NCI-H187 treated with DMSO at 0.1 percent for 48 hours (cell line): ENCODE measurements at regions not wholly inside any gene's neighbourhood (a gene's known extent, or its start where the extent isn't known, plus 50 kb on each side); places are given as distances from the start of the nearest gene placed in this dataset.
"Not testable (repeated sequence)": the region's sequence is repeated elsewhere in the genome, so short reads cannot be mapped to it uniquely, and the experiment has no call there.

ENCODE experiments used
- DNase-seq: peaks from one replicate; lab custom pipeline; 2025; lab: John Stamatoyannopoulos, UW

DNA sequence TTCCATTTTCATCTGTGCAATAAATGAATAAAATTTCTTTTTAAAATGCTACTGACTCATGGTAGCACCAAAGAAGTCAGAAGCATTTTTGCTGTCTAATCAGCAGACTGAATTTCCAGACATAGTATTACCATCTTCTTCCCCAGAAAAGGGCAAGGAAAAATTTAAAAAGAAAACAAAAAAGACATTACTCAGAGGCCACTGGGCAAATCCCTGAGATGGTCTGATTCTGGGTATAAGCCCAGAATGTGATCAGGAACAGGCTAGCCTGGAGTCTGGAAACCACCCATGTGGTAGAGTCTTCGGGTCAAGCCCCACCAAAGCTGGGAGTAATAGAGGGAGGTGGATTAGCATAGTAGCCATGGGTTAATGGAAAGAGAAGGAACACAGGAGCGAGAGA, 342.8 kb downstream of the FBXW7 start:
- DNase-seq = no peak

DNA sequence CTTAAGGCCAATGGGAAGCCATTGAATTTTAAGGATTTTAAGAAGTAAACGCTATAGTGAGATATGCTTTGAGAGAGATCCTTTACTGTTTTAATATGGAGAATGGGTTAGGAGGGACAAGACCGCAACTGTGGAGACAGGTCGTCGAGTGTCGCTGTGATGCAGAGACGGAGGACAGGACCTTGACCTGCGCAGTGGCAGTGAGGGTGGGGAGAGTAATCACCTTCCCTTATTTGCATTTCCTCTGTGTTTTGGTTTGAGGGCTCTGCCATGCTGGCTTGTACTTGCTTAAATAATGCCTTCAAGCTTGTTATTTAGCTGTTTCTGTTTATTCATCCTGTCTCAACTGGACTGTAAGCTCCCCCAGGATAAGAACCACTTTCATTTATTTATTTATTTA, 345.0 kb downstream of the FBXW7 start:
- DNase-seq = no peak

DNA sequence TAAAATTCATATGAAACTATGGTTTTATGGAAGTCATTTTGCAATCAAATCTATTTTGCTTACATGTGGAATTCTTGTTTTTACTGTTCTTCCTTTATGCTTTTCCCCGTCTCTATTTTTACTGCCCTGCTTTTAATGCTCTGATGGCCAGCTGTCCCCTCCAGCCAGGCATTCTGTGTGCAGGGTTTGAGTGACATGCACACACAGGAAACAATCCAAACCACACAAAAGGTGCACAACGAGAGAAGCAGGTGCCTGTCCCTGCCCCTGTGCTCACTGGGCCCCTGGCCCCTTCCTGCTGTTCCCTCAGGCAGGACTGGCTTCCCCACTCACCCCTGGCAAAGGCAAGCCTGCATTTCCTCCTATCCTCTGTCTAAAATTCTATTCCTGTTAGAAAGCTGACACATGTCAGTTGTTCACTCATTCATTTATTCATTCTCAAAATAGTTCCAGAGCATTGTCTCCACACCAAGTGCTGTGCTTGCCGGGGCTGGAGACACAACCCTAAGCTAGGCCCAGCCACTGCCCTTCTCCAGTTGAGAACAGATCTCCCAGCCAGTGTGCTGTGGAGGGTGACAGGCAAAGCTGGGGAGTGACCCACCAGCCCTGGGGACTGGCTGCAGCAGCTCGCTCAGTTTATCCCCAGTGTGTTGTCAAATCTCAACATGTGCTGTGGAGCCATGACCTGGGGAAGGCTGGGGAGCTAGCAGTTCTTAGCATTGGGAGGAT, 346.3 kb downstream of the FBXW7 start:
- DNase-seq = no peak

DNA sequence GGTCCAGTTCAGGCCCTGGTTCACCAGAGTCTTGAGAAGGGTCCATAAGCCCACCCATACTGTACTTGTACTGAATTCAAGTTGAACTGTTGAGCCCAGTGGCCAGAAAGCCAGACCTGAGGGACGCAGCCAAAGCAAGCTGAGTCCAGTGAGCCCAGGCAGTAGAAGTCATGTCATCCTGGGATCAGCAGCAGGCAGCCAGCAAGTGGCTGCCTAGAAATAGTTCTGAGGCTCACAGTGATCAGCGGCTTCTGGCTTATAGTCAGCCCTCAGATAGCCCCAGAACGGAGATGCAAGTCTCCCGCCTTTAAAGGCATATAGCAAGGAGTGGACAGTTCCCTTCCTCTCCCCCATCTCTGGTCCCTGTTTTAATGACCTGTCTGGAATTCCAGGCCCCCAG, 347.1 kb downstream of the FBXW7 start:
- DNase-seq = no peak

DNA sequence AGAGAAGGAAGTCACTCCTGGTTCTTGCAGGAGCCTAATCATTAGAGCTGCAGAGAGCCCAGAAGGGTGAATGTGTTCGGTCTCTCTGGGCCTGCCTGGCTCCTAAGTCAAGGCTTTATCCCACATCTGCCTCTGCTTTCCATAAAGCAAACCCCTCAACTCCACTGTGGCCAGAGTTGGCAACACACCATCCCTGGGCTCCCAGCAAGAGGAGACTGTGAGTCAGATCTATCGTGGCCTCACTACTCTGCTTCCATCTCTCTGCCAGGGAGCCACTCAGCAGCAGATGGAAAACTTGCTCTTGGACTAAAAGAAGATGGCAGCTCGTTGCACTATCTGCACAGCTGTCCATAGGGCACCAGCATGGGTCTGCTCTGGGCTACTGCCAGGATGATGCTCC, 348.2 kb downstream of the FBXW7 start:
- DNase-seq = no peak

DNA sequence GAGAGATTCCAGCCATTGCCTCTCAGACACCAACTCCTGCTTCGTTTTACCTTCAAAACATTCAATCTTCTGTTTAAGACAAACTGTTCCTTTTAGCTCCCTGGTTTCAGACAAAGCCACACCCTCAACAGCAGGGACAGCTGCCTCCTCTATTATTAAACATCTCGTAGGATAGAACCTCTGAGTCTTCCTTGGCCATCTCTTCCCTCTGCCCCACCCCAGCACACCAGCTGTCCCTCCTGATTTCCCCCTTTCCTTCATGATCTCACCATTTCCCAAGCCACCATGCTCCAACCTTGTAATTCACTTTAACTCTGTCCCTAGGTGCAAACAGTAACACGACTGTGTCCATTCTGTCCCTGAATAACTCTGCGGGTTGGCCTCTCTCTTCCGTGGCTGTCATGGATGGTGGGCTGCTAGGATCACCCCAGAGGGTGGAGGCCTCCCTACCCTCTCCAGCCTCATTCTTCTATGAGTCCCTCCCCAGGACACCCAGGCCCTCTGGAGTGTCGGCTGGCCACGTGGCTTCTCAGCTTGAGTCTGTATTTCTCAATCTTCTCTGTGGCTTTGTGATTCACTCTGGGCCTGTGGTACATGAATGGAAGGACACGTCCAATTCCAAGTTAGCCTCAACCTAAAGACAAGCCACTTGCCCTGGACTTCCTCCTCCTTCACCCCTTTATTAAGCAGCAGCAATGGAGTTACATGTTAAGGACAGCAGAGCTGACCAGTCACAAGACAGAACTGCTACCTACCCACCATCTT, 349.9 kb downstream of the FBXW7 start:
- DNase-seq = no peak

DNA sequence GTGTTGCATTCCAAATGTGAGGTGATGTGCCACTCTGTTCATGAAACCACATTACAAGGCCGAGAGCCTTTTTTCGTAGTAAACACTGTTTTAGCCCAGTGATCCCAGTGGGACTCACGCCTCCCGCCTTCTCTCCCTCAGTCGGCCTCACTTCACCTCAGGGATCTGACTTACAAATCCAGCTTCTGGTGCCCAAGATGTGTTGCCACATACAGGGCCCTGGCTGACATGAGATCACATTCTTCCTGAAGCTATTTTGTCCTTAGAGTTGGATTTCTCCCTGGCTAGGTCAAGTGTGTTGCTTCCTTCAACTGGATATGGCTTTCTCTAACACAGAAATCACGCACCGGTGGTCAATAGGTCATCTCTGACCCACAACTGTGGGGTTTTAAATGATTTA, 354.7 kb downstream of the FBXW7 start:
- DNase-seq = no peak

DNA sequence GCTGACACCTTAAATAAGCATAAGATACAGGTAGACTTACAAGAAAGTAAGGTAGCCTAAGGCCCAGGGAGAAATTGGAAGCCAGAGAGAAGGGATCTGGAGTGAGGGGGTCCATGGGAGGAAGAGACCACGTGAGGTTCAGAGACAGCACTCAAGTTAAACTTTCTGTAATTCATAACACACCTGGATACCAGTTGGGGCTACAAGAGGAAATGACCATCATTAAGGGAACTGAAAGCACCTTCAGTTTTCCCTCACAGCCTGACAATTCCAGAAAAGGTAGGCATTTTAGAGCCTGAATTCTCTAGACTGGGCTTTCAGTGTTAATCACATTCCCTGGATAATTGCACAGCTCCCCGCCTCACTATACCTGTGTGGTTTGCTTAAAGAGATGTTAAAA, 355.5 kb downstream of the FBXW7 start:
- no peak for DNase-seq

DNA sequence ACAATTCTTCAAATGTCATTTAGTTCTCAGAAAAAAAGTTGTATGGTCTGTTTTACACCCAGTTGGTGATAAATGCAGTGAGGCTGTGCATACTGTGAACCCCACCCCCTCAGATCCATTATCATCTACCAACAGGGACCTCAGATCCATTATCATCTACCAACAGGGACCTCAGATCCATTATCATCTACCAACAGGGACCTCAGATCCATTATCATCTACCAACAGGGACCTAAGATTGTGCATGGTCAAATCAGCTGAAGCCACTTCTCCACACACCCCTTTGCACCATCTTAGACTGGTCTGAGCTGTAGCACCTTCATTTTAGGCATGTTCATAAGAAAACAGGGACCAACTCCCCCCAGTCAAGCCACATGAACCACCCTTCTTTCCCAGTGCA, 358.4 kb downstream of the FBXW7 start:
- DNase-seq = not testable (repeated sequence)

DNA sequence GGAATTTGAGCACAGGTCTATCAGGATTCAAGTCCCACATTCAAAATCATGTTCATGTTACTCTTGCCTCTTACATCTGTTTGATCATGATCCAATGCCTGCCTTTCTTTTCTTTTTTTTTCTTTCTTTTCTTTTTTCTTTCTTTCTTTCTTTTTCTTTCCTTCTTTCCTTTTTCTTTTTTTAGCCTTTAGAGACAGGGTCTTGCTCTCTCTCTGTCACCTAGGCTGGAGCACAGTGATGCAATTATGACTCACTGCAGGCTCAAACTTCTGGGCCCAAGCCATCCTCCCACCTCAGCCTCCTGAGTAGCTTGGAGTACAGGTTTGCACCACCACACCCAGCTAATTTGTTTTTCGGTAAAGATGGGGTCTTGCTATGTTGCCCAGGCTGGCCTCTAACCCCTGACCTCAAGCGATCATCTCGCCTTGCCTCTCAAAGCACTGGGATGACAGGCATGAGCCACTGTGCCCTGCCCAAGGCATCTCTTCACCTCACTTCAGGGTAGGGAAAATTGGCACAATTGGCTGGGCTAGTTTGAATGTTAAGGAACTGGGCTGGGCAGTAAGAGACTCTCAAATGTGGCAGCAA, 359.2 kb downstream of the FBXW7 start:
- DNase-seq = no peak

DNA sequence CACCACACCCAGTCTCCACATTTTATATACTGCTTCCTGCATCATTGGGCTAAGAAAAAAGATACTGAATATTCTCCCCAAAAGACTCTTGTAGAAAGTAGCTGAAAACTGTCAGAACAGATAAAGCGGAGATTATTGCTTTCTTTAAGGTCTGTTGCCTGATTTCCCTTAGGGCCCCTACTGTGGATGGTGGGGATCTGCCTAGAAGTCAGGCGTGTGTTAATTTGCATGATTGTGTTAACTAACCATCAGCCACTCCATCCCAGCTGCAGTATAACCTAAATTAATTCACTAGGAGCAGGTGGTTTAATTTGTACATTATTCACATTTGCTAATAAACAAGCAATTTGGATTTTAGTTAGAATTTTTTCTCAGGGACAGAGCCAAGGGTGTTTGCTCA, 360.3 kb downstream of the FBXW7 start:
- no peak for DNase-seq

DNA sequence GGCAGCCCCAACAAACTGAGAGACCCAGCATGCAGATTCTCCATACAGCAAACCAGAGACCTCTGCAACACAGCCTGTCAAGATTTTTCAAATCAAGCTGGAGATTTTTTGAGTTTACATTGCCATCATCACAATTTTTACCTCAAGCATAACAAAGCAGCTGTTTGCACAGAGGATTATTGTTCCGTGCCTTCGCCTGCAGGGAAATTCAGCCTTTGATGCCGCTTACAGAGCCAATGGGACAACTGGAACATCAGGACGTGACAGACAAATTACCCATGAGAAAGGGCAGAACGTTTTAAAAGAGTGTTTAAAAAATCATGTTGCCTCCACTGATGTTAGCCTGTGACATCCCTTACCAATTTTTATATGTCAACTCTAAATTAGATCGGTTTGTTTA, 363.7 kb downstream of the FBXW7 start:
- no peak for DNase-seq

DNA sequence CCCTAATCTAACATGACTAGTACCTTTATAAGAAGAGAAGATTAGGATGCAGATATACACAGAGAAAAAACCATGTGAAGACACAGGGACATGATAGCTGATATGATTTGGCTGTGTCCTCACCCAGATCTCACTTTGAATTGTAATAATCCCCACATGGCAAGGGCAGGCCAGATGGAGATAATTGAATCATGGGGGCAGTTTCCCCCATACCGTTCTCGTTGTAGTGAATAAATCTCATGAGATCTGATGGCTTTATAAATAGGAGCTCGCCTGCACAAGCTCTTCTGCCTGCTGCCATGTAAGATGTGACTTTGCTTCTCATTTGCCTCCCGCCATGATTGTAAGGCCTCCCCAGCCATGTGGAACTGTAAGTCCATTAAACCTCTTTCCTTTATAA, 364.3 kb downstream of the FBXW7 start:
- DNase-seq = no peak

DNA sequence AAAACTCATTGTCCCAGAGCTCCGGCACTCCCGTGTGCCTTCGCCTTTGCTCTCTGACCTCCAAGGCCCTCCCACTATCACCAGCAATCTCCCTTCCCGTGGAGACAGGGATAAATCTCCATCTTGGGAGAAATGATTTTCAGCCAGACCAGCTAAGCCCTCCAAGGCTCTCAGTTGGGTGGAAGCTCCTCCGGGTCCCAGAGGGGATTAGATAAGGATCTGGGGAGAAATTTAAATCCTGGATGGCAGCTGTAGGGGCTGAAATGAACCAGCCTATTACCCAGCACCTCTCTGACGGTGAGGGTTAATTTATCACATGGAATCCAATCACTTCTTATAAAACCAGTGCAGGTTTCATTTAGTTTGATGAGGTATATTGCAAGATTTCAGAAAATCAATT, 366.2 kb downstream of the FBXW7 start:
- no peak for DNase-seq

DNA sequence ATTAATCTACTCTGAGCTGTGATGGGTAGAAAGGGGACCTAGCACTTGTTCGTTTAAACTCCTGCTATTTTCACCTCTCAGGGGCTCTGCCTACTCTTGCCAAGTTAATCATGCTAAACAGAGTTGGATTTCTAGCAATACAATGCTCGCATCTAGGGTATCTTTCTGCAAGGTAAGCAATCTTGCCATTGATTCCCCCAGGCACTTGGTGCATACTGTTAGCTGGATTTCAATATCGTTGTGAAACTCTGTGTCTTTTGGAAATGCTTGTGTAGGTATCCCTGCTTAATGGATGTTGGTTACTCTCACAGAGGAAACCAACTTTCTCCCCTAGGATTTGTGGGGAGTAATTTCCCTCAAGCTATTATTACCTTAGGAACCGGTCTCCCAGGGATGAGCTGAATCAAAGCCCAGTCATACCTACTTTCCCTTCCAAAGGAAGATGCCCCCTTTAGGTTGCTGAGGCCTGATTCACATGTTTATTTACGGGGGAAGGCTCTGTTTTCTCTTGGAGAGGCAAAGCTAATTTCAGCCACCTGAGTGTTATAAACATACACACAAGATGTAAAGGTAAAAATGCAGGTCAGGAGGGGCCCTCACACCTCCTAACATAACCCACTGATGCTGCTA, 366.8 kb downstream of the FBXW7 start:
- DNase-seq = no peak

DNA sequence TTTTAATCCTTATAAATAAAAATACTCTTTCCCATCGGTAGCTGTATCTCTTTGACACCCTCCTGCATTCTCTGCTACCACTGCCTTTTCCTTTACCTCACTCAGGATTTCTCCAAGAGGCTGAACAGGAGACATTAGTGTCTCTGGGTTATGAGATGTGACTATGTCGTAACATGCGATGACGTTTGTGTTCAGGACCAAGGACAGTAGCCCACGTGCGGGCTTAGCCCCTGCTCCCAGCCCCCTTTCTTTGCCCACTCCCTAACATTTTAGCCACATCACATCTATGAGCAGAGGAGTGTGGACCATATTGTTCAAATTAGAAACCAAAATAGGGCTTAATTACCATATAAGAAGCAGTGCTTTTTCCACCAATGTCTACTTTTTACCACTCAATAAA, 369.3 kb downstream of the FBXW7 start:
- DNase-seq = no peak

DNA sequence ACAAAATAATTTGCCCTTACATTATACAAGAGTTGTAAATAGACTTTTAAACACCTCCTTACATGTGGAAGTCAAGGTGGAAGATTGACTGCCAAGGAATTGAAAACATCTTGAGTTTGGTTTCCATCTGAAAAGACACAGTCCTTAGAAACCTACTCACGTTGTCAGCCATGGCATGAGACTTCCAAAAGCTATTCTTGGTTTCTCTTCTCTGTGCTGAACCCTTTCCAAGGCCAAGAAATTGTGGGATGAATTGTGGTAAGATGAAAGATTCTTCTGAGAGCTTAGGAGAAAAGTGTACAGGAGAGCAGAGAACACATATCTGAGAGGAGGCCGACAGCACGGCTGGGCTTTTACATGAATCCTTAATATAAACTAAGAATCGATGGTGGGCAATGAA, 370.0 kb downstream of the FBXW7 start:
- no peak for DNase-seq

DNA sequence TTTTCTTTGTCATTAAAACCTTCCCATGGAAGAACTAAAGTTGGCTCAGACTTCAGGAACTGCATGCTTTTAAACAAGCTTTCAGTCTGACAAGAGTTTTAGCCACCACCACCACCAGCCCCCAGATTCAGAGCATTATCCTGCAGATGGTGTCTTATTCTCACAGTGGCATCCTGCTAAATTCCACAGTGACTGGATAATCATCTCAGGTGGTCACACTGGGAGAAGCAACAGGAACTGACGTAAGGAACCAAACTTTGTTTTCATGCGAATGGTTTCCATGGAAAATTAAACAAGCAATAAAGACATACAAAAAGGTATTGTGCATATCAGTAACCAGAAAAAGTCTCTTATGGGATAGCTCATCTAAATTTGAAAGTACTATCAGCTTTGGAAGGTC, 370.7 kb downstream of the FBXW7 start:
- no peak for DNase-seq

DNA sequence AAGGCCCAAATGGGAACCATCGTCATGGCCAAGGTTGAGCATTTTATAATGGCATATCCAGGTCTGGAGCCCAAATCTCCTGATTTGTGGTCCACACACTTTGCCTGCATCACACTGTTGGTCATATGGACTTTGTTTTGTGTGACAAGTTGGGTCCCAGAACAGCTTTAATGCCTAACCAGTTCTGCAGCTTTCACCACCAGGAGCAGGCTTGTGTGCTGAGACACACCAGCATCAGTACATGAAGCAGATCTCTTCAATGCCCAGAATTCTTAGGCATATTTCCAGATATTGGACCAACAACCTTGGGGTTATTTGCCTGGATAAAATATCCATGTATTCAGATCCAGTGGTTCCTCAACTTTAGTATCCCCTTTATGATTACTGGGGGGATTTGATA, 371.3 kb downstream of the FBXW7 start:
- no peak for DNase-seq

DNA sequence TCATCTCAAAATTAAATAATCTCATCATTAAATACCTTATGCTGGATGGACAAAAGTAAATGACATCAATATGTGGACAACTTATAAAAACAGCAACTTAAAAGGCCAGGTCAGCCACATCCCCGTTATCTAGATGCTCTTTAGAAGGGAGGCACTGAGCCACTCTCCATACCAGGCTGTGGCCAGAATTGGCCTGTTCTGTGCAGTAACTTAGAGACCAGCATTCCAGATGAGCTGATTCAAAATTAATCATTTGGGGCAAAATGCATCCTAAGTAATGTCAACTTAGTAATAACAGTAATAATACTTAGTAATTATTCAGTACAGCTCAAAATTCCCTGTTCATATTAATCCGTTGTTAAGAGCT, 373.6 kb downstream of the FBXW7 start:
- DNase-seq = no peak

DNA sequence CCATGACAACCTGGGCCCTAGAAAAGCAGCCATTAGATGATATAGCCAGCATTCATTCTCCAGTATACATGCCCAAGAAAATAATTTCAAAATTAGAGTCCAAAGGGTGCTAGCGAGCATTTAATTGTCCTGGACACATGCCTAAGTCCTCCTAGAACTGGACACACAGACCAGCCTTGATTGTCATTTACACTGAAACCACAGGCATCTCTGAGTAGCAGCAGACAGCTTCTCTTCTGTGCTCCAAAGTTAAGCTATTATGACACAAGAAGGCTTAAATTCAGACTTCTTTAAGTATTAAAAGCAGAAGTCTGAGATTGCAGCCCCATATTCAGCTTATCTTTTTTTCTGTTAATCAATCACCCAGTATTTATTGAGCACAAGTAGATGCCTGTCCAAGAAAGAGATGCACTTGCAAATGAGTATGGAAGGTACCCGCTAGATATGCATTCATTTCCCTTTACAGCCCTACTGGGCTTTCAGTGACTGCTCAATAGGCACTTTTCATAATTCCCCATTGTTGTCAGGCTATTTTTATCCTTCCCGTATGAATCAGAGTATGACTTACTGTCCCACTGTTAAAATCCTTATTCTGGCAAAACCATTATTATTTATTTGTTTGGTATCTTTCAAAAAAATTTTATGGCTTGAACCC, 374.1 kb downstream of the FBXW7 start:
- DNase-seq = no peak

DNA sequence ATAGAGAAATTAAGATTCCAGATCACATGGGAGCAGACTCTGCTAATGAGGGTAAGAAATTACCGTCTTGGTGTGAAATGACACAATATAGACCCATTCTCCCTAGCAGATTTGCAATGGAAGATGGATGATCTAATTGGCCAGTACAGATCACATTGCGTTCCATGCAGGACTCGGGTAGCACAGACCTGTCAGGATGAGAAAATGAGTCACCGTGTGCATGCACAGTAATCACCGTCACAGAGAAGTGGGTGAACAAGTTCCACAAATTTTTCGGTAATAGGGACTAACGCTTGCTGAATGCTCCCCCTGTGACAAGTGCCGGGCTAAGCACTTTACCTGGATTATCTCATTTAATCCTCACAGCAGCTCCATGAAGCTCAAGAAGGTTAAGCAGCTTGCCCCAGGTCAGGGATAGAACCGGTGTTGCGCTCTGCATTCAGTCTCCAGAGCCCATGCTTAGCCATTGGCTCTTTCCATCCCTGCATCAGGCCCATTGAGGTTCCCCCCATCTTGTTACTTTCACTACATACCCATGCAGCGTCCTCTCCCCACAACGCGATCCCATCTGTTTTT, 375.6 kb downstream of the FBXW7 start:
- DNase-seq = no peak
